AG09309 (cell line): ENCODE measurements at regions not wholly inside any gene's neighbourhood (a gene's known extent, or its start where the extent isn't known, plus 50 kb on each side); places are given as distances from the start of the nearest gene placed in this dataset.

Source experiments
- DNase-seq: peaks from one replicate; pipeline ENCODE4 v3.0.0-alpha.2; 2010; ENCODE audit warnings: low read depth
- H3K4me3 ChIP-seq: 2 replicates; pipeline ENCODE4 v1.5.1; 2011; ENCODE audit warnings: mild to moderate bottlenecking, low read depth, low read length, moderate library complexity; ENCODE audit not compliant: control insufficient read depth
- TF ChIP-seq, protein P1 (sequence below): IDR thresholded peaks from 2 replicates; pipeline ENCODE4 v1.5.1; 2011; ENCODE audit warnings: mild to moderate bottlenecking, low read depth, low read length, inconsistent platforms; ENCODE audit not compliant: insufficient read depth, control insufficient read depth; ENCODE audit errors: missing control alignments

DNA sequence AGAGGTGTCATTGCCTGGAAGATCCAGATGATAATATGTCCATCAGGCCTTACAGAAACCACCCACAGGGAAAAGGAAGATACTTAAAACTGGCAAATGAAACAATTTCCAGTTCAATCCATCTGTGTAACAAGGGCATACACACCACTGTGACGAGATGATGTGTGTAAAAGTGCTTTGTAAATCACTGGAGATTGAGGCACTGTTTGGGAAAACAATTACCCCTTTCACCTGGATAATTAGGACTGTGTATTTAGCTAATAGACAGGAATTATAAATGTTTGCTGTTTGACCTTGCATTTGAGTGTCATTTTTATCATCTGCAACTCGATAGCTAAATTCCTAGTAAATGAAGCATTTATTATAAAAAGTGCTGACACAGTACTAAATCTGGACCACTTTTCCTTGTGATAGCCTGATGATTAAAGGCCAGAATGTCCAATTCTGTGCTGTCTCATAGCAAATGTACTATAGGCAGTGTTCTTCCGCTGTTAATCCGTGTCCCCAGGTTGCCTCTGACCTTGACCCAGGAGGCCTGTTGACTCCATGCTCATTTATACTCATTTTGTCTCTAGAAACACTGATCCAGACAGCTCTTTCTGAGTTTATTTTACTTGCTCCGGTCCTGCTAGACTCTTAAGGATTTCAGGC lies 105.8 kb downstream of the LACC1 start:
- H3K4me3 ChIP-seq: no peak overlapping the region
- DNase-seq: no peak

DNA sequence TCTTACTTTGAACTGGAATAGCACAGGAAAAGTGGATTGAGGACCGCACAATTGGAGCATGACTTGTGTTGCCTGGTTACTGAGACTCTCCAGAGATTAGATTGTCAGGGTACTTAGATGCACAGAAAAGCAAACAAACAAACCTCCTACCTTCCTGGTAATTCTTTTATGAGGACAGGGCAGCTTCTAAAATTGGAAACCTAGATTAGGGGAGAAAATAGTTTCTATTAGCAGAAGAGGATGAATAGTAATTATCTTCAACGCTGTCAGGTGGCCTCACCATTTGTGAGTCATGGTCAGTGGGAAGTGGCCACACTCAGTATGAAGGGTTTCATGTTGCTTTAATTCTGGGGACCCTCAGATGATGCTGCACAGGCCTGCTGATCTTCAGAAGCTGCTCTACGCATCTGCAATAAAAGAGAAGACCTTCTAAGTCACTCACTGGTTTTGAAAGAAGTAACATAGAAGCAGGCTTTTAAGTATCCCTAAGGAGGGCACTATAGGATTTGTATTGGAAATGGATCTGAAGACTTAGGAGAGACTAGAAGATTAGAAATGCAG lies 106.8 kb downstream of the LACC1 start:
- TF ChIP-seq, protein P1, sequence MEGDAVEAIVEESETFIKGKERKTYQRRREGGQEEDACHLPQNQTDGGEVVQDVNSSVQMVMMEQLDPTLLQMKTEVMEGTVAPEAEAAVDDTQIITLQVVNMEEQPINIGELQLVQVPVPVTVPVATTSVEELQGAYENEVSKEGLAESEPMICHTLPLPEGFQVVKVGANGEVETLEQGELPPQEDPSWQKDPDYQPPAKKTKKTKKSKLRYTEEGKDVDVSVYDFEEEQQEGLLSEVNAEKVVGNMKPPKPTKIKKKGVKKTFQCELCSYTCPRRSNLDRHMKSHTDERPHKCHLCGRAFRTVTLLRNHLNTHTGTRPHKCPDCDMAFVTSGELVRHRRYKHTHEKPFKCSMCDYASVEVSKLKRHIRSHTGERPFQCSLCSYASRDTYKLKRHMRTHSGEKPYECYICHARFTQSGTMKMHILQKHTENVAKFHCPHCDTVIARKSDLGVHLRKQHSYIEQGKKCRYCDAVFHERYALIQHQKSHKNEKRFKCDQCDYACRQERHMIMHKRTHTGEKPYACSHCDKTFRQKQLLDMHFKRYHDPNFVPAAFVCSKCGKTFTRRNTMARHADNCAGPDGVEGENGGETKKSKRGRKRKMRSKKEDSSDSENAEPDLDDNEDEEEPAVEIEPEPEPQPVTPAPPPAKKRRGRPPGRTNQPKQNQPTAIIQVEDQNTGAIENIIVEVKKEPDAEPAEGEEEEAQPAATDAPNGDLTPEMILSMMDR: peak; percentile 4
- H3K4me3 ChIP-seq: no peak overlapping the region
- no peak for DNase-seq

More for the DNA sequence above, 105.8 kb downstream of the LACC1 start:
- TF ChIP-seq, protein P1: no peak

DNA sequence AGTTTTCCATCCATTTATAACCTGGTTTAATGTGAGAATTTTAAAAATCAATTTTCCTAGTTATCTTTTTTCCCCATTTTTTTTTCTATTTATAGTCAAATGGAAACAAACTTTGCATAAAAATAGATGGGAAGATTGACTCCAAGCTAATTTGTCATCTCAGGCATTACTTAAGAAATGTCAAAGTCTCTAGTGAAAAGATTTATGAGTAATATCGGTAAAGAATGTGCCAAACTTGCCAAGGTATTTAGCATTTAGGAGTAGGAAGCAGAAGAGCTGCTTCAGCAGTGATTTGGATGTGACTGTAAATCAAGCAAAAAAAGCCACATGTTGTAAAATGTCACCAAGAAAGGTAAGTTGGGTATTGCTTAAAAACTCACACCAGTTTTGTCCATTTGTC lies 108.6 kb downstream of the LACC1 start:
- TF ChIP-seq, protein P1: no peak
- no peak for DNase-seq
- no peak overlapping the region for H3K4me3 ChIP-seq

DNA sequence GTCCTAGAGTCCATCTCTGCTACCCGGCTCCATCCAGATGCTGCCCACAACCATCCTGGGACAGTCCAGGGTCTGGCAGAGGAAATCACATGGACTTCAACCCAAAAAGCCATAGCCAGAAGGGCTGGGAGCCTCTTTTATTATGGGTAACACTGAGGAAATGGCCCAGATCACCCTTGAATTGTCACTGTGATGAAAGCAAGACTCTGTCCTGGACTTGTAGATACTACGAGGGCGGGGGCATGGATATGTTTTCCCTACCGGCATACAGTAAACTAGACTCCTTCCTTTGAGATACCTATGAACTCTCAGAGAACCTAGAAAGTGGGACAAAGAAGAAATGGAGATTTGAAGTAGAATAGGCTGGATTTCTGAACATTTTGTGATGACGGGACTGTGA lies 110.3 kb downstream of the LACC1 start:
- TF ChIP-seq, protein P1: no peak
- no peak for DNase-seq
- no peak overlapping the region for H3K4me3 ChIP-seq

DNA sequence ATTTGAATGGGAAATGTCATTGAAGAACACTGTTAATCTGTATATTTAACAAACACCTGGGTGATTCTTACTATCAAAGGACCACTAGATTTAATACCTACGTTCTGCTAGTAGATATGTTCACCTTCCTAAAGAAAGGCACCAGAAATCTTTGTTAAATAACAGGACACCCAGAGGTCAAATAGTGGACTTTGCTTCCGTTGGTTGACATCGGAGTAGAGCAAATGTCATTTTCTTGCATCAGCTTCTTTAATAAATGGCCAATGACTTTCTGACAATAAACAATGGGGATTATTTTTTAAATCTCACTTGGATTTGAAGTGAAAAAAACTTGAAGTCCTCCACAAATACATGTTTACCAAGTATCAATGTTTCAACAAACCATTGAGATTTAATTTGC lies 111.1 kb downstream of the LACC1 start:
- H3K4me3 ChIP-seq: no peak overlapping the region
- TF ChIP-seq, protein P1: no peak
- DNase-seq: no peak

DNA sequence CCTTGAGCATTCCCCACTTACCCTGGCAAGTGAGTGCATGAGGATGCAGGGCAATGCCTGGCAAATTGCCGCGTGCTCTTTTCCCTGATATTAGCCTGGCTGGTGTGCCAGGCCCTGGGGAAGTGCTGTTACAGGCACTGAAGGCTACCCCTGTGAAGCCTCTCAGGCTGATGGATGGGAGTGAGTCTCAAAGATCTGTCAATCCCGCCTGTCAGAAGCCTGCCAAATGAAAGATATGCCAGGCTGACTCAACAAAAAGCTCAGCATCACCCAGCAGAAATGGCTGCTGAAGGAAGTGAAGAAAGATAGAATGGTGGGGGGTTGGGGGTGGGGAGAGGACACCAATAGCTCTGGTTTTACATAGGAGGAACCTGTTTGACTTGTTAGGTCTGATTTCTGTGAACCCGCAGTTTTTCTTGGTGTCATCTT lies 112.1 kb downstream of the LACC1 start:
- H3K4me3 ChIP-seq: no peak overlapping the region
- TF ChIP-seq, protein P1: no peak
- no peak for DNase-seq
